ENCODE measurements at regions not wholly inside any gene's neighbourhood (a gene's known extent, or its start where the extent isn't known, plus 50 kb on each side); places are given as distances from the start of the nearest gene placed in this dataset.

- intact Hi-C loops (cut with DNase I; ENCODE audit: low total_unique reads), result no loop called here
- H3K4me3 ChIP-seq, result no peak overlapping the region
- DNase-seq, result no peak
- H3K4me1 ChIP-seq, result no peaks in the 10 kb centered on the region
- no peak for TF ChIP-seq CTCF (IDR thresholded peaks at IDR 0.05 in 4 of 5, conservative IDR thresholded peaks at IDR 0.05 in 1 of 5)
- TF ChIP-seq POLR2A (IDR thresholded peaks at IDR 0.05), result no peak
- H3K27me3 ChIP-seq, result no peaks in the 10 kb centered on the region
- no peaks in the 10 kb centered on the region for H3K9me3 ChIP-seq
- no peak overlapping the region for H3K27ac ChIP-seq
- H3K36me3 ChIP-seq, result no peaks in the 10 kb centered on the region
- in situ Hi-C loops (cut with MboI; ENCODE audit: low sequenced_read_pairs in 4 of 4), result no loop called here
- ATAC-seq, result no peak
Measured at GRCh38 chr17:52276381-52277008, 118.0 kb upstream of the CA10 start.

- ATAC-seq, result no peak
- in situ Hi-C loops (cut with MboI; ENCODE audit: low sequenced_read_pairs in 4 of 4), result loop anchor here in 1 of 4 donors (25.0 kb wide), 1 partner anchor 91 kb away; no protein-coding TSS in a partner anchor
- DNase-seq, result no peak
- Histone ChIP-seq H3K36me3 (no peaks in the 10 kb centered on the region), H3K27me3 (no peaks in the 10 kb centered on the region), H3K9me3 (no peaks in the 10 kb centered on the region), H3K4me3 (no peak overlapping the region), H3K4me1 (no peaks in the 10 kb centered on the region), H3K27ac (no peak overlapping the region)
- intact Hi-C loops (cut with DNase I; ENCODE audit: low total_unique reads), result no loop called here
- no peak for TF ChIP-seq POLR2A (IDR thresholded peaks at IDR 0.05)
- TF ChIP-seq CTCF (IDR thresholded peaks at IDR 0.05 in 4 of 5, conservative IDR thresholded peaks at IDR 0.05 in 1 of 5), result no peak
Measured at GRCh38 chr17:52271781-52272180, 113.3 kb upstream of the CA10 start.

GRCh38 chr17:52255347-52255746 lies 96.8 kb upstream of the CA10 start:
- DNase-seq (no peak), ATAC-seq (no peak)
- H3K4me3 ChIP-seq, result no peak overlapping the region
- intact Hi-C loops (cut with DNase I; ENCODE audit: low total_unique reads) (no loop called here), in situ Hi-C loops (cut with MboI; ENCODE audit: low sequenced_read_pairs in 4 of 4) (loop anchor here in 1 of 4 donors (25.0 kb wide), 1 partner anchor 107 kb away; no protein-coding TSS in a partner anchor)
- no peaks in the 10 kb centered on the region for H3K4me1 ChIP-seq
- H3K27me3 ChIP-seq, result no peaks in the 10 kb centered on the region
- no peak overlapping the region for H3K27ac ChIP-seq
- TF ChIP-seq CTCF (IDR thresholded peaks at IDR 0.05 in 4 of 5, conservative IDR thresholded peaks at IDR 0.05 in 1 of 5) (no peak), POLR2A (IDR thresholded peaks at IDR 0.05) (no peak)
- H3K9me3 ChIP-seq, result no peaks in the 10 kb centered on the region
- H3K36me3 ChIP-seq, result no peaks in the 10 kb centered on the region

- in situ Hi-C loops (cut with MboI; ENCODE audit: low sequenced_read_pairs in 4 of 4) (no loop called here), intact Hi-C loops (cut with DNase I; ENCODE audit: low total_unique reads) (no loop called here)
- Histone ChIP-seq H3K27ac (no peak overlapping the region), H3K4me1 (no peaks in the 10 kb centered on the region), H3K4me3 (no peak overlapping the region), H3K27me3 (no peaks in the 10 kb centered on the region), H3K9me3 (no peaks in the 10 kb centered on the region), H3K36me3 (no peaks in the 10 kb centered on the region)
- no peak for DNase-seq
- TF ChIP-seq CTCF (IDR thresholded peaks at IDR 0.05 in 4 of 5, conservative IDR thresholded peaks at IDR 0.05 in 1 of 5), result no peak
- no peak for TF ChIP-seq POLR2A (IDR thresholded peaks at IDR 0.05)
- ATAC-seq, result no peak
Measured at GRCh38 chr17:52244689-52245088, 86.2 kb upstream of the CA10 start.

GRCh38 chr17:52242268-52242667 lies 83.8 kb upstream of the CA10 start:
- H3K4me3 ChIP-seq, result no peak overlapping the region
- in situ Hi-C loops (cut with MboI; ENCODE audit: low sequenced_read_pairs in 4 of 4) (no loop called here), intact Hi-C loops (cut with DNase I; ENCODE audit: low total_unique reads) (no loop called here)
- H3K27me3 ChIP-seq, result no peaks in the 10 kb centered on the region
- no peaks in the 10 kb centered on the region for H3K36me3 ChIP-seq
- DNase-seq (no peak), ATAC-seq (no peak)
- H3K4me1 ChIP-seq, result no peaks in the 10 kb centered on the region
- no peak overlapping the region for H3K27ac ChIP-seq
- H3K9me3 ChIP-seq, result no peaks in the 10 kb centered on the region
- TF ChIP-seq POLR2A (IDR thresholded peaks at IDR 0.05), result no peak
- TF ChIP-seq CTCF (IDR thresholded peaks at IDR 0.05 in 4 of 5, conservative IDR thresholded peaks at IDR 0.05 in 1 of 5), result no peak
